Lung (tissue), 11 donors: ENCODE measurements at regions not wholly inside any gene's neighbourhood (a gene's known extent, or its start where the extent isn't known, plus 50 kb on each side); places are given as distances from the start of the nearest gene placed in this dataset.

ENCODE experiments used
- ATAC-seq: fragments of 200-7000 bp; cut with Tn5 transposase; one replicate; pipeline ENCODE4 v1.9.1; 2020; ENCODE audit warnings: moderate number of reproducible peaks; ENCODE audit not compliant: insufficient read depth, low FRiP score
- DNase-seq, 3 donors: peaks; one replicate each; pipeline ENCODE4 v3.0.0-alpha.2; 2013 to 2017
- H3K27ac ChIP-seq, 2 donors: one replicate each; pipeline ENCODE4 v1.5.1; 2013; ENCODE audit warnings: mild to moderate bottlenecking in 2 of 2, moderate library complexity in 2 of 2, control low read depth in 1 of 2, inconsistent platforms in 1 of 2, low read depth in 1 of 2, low read length in 1 of 2
- H3K27me3 ChIP-seq, 3 donors: one replicate each; pipeline ENCODE4 v1.5.1; 2013; ENCODE audit warnings: low read length in 2 of 3; ENCODE audit not compliant: control insufficient read depth in 3 of 3, insufficient read depth in 3 of 3
- H3K36me3 ChIP-seq, 4 donors: one replicate each; pipeline ENCODE4 v1.5.1; 2013; ENCODE audit warnings: low read length in 4 of 4, mild to moderate bottlenecking in 1 of 4, moderate library complexity in 1 of 4; ENCODE audit not compliant: control insufficient read depth in 4 of 4, insufficient read depth in 4 of 4
- H3K4me1 ChIP-seq, 5 donors: one replicate each; pipeline ENCODE4 v1.5.1; 2013; ENCODE audit warnings: low read length in 5 of 5, mild to moderate bottlenecking in 2 of 5, moderate library complexity in 1 of 5; ENCODE audit not compliant: control insufficient read depth in 5 of 5, insufficient read depth in 5 of 5
- H3K4me3 ChIP-seq: one replicate; pipeline ENCODE4 v1.5.1; 2013; ENCODE audit warnings: mild to moderate bottlenecking, control low read depth, moderate library complexity
- H3K9ac ChIP-seq, 2 donors: one replicate each; pipeline ENCODE4 v1.5.1; 2013; ENCODE audit warnings: low read length in 2 of 2, control low read depth in 1 of 2; ENCODE audit not compliant: insufficient read depth in 1 of 2
- H3K9me3 ChIP-seq, 4 donors: one replicate each; pipeline ENCODE4 v1.5.1; 2013; ENCODE audit warnings: low read length in 3 of 4, mild to moderate bottlenecking in 1 of 4, moderate library complexity in 1 of 4; ENCODE audit not compliant: control insufficient read depth in 4 of 4, insufficient read depth in 3 of 4
- CTCF ChIP-seq: IDR thresholded peaks from 2 replicates; pipeline ENCODE4 v1.5.1; 2012; ENCODE audit warnings: mild to moderate bottlenecking; ENCODE audit errors: control extremely low read depth, extremely low read depth
- WGBS, 2 donors: extraction: QIAGEN DNeasy Blood & Tissue Kit; methylation state at CpG; one replicate each; pipeline ENCODE4 v1.1.7; 2013; 5-methylcytosine and 5-hydroxymethylcytosine counted together
- donor health status: control.
- donor health status: control.
- donor health status: Bipolar disorder and iron deficiency.
- donor health status: healthy.
- donor health status: DM: yes; HTN: yes; CAD: no.

DNA sequence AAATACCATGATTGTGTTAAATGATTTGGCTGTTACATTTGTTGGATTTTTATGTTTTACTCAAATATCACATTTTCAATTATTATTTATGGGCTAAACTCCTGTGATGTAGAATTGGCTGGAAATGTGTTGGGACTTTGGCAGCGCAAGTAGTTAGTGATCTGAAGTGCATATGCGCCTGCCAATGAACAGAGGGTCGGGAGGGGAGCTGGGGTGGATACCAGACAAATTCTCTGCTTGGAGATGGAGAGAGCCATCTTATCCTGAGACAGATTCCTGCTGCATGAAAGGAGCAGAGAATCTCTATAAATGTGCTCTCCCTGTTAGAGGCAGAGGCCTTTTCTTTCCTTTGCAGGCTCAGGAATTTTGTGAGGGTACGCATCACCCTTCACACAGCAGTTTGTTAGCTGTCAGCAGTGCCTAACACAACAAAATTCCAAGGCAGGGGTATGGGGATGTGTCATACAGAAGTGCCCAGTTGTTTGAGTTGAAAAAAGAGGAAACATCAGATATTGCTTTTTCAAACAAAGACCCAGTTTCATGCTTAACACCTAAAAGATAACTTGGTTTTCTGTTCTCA is 489.1 kb downstream of the CSNK1G3 start:
- Histone ChIP-seq H3K4me1 (peaks cover 0 to 14% (median 5%) of the 10 kb centered on the region in 5 donors), H3K9ac (no peak overlapping the region), H3K4me3 (no peak overlapping the region), H3K27ac (no peak overlapping the region), H3K36me3 (no peaks in the 10 kb centered on the region), H3K27me3 (no peaks in the 10 kb centered on the region), H3K9me3 (no peaks in the 10 kb centered on the region)
- TF ChIP-seq CTCF = no peak
- WGBS, 2 donors = 87 to 91% methylated on average over 4 of the region's 4 CpGs
- ATAC-seq = no peak
- peak; percentile 20 to 58 (median 32) for DNase-seq

DNA sequence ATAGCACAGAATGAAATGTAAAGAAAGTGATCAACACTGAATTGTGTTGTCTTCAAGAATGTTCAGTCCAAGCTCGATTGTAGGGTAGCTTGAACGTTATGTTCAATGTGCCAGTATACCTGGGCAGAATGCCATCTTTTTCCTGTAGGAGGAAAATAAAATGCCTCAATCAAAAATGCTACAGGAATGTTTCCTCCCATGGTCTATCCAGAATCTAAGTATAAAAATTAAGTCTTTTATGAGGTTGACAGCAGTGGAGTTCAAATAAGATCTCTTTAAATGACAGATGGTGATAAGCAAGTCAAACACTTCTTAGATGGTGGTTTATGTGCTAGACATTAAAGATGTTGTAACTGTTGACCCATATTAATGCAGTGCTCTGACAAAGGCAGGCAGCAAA is 488.6 kb downstream of the CSNK1G3 start:
- H3K4me3 ChIP-seq = no peak overlapping the region
- DNase-seq = peak in 2 of 3 donors; percentile 26 to 37

DNA sequence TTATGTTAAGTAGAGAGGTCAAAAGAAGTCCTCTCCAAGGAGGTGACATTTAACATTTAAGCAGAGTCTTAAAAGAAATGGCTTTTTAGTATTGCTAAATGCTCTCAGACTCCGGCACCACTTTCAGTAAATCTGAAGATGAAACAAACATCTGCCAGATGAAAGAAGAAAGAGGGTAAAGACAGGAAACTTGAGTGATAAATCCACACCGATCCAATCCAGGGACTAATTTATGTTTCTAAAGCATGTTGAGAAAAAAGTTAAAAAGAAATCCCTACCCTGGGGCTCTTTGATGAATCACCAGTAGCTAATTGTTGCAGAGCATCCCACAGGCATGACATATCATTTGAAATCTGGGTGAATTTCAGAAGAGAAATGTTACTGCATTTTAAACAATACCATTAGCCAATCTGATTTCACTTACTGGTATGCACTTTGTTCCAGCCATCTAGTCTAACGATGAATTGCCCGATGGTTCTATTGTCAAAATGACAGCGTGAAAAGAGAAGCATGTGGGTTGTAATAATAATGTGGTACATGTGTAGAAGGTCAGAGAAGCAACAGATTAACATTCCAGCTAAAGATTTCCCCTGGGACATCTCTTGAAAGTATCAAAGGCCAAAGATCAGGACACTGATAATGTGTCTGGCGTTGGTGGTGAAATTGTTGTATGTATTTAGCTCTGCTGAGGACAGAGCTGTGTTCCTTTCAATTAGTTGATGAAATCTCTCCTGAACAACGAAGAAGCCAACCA is 485.7 kb downstream of the CSNK1G3 start:
- Histone ChIP-seq H3K9me3 (no peaks in the 10 kb centered on the region), H3K4me3 (no peak overlapping the region), H3K27me3 (no peaks in the 10 kb centered on the region), H3K9ac (no peak overlapping the region), H3K4me1 (peaks cover 0 to 14% (median 5%) of the 10 kb centered on the region in 5 donors), H3K36me3 (no peaks in the 10 kb centered on the region), H3K27ac (no peak overlapping the region)
- no peak for TF ChIP-seq CTCF
- ATAC-seq = no peak
- no peak for DNase-seq
- WGBS, 2 donors = 53 to 71% methylated on average over 7 of the region's 7 CpGs

More for the DNA sequence above, 488.6 kb downstream of the CSNK1G3 start:
- no peak overlapping the region for H3K9ac ChIP-seq
- no peaks in the 10 kb centered on the region for H3K36me3 ChIP-seq
- ATAC-seq = no peak
- H3K27me3 ChIP-seq = no peaks in the 10 kb centered on the region
- TF ChIP-seq CTCF = no peak
- no peaks in the 10 kb centered on the region for H3K9me3 ChIP-seq
- peaks cover 0 to 14% (median 5%) of the 10 kb centered on the region in 5 donors for H3K4me1 ChIP-seq
- 35 to 71% methylated on average over 2 of the region's 2 CpGs for WGBS, 2 donors
- H3K27ac ChIP-seq = no peak overlapping the region
